Chondrocyte (in vitro differentiated cells): ENCODE measurements at regions not wholly inside any gene's neighbourhood (a gene's known extent, or its start where the extent isn't known, plus 50 kb on each side); places are given as distances from the start of the nearest gene placed in this dataset.
"Not testable (repeated sequence)": the region's sequence is repeated elsewhere in the genome, so short reads cannot be mapped to it uniquely, and the experiment has no call there.

ENCODE experiments used
- DNase-seq: peaks from one replicate; pipeline ENCODE4 v3.0.0; 2021; ENCODE audit warnings: mixed read lengths, low spot score
- H3K27ac Mint-ChIP-seq: one replicate; pipeline ENCODE4 v1.8.0; 2021; ENCODE audit warnings: mild to moderate bottlenecking, moderate library complexity, mixed read lengths; ENCODE audit not compliant: unreplicated experiment
- H3K27me3 Mint-ChIP-seq: 2 replicates; pipeline ENCODE4 v1.8.0; 2021; ENCODE audit warnings: low read depth, mixed read lengths
- H3K36me3 Mint-ChIP-seq: 2 replicates; pipeline ENCODE4 v1.8.0; 2021; ENCODE audit warnings: low read depth, mixed read lengths
- H3K4me1 Mint-ChIP-seq: 2 replicates; pipeline ENCODE4 v1.8.0; 2021; ENCODE audit warnings: low read depth, mild to moderate bottlenecking, mixed read lengths
- H3K4me3 Mint-ChIP-seq: one replicate; pipeline ENCODE4 v1.8.0; 2021; ENCODE audit warnings: mild to moderate bottlenecking, moderate library complexity, mixed read lengths; ENCODE audit not compliant: unreplicated experiment
- H3K9me3 Mint-ChIP-seq: 2 replicates; pipeline ENCODE4 v1.8.0; 2021; ENCODE audit warnings: low read depth, mixed read lengths
- TF ChIP-seq, protein P1 (sequence below): fragments of 200-600 bp; sonication (generic); IDR thresholded peaks from 2 replicates; pipeline ENCODE4 v1.5.0; 2021; ENCODE audit warnings: antibody characterized with exemption, mild to moderate bottlenecking, moderate library complexity

DNA sequence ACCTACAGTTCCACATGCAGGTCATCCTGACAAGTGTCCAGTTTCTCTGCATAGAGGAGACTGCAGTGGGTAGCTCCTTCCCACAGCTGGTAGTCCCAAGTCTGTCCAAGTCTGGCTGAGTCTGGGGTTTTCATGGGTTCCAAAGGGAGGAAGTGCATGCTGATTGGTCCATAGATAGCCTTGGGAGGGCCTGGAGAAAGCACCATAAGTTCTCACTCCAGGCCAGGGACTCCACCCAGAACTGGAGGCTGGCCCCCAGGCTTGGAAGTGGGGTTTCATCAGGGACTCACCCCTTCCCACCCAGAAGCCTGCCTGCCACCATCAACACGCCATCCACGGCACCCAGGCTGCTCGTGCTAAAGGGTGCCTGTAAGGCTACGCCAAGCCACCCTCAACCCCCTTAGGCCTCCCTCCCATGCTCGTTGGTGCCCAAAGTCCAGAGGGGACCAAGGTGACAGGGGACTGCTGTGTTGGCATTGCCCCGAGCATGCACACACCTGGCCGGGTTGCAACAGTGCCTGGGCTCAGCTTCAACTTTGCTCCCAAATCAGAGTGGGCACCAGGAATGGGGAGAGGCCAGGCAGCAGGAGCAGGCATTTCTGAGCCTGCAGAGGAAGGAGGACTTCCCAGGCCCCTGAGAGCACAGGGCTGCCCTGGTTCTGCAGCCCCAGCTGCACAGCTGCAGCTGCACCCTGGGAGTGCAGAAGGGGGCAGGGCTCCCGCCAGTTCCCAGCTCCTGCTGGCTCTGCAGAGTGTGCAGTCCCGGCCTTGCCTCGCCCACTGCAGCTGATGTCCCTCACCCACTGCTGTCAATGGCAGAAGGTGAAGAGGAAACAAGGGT lies 116.5 kb upstream of the MAP2 start:
- DNase-seq: peak; percentile 75
- Mint-ChIP-seq H3K36me3 (no peaks in the 10 kb centered on the region), H3K4me3 (no peak overlapping the region), H3K9me3 (no peaks in the 10 kb centered on the region), H3K27ac (no peak overlapping the region), H3K27me3 (peaks cover 38% of the 10 kb centered on the region), H3K4me1 (no peaks in the 10 kb centered on the region)
- TF ChIP-seq, protein P1, sequence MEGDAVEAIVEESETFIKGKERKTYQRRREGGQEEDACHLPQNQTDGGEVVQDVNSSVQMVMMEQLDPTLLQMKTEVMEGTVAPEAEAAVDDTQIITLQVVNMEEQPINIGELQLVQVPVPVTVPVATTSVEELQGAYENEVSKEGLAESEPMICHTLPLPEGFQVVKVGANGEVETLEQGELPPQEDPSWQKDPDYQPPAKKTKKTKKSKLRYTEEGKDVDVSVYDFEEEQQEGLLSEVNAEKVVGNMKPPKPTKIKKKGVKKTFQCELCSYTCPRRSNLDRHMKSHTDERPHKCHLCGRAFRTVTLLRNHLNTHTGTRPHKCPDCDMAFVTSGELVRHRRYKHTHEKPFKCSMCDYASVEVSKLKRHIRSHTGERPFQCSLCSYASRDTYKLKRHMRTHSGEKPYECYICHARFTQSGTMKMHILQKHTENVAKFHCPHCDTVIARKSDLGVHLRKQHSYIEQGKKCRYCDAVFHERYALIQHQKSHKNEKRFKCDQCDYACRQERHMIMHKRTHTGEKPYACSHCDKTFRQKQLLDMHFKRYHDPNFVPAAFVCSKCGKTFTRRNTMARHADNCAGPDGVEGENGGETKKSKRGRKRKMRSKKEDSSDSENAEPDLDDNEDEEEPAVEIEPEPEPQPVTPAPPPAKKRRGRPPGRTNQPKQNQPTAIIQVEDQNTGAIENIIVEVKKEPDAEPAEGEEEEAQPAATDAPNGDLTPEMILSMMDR: no peak

DNA sequence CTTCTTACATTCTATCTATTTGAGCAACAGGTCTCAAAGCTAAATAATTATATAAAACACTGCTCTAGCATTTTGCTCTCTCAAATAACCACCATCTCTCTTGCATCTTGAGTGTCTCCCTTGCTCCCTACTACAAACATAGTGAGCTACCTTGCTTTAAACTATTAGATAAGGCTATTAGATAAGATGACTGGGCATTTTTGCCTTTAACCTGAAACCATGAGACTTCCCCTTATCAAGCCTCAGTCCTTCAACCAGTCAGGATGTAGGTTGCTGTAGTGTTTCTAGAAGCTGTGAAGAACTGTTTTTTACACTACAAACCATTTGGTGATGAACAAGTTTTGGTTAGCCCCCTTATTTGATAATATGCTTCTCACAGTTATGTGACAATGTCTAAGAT lies 115.4 kb upstream of the MAP2 start:
- Mint-ChIP-seq H3K36me3 (no peaks in the 10 kb centered on the region), H3K9me3 (no peaks in the 10 kb centered on the region), H3K4me3 (no peak overlapping the region), H3K4me1 (no peaks in the 10 kb centered on the region), H3K27ac (no peak overlapping the region), H3K27me3 (peaks cover 28% of the 10 kb centered on the region)
- TF ChIP-seq, protein P1: no peak
- no peak for DNase-seq

DNA sequence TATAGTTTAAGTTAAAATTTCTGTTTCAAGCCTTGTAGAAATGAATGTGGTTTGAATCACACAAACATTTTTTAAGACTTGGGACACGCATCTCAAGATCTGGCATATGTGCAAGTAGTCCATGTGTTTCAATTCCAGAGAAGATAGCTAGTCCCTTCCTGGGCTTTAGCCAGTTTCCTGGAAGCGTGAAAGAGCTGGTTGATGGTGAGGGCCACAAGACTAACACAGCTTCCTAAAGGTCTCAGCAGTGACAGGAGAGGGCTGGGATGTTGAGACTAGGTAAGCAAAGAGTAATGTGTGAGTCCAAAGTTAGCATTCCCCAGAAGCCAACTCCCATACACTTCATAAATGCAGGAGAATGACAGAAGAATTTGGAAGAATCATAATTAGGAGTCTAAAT lies 111.9 kb upstream of the MAP2 start:
- H3K27ac Mint-ChIP-seq: no peak overlapping the region
- no peaks in the 10 kb centered on the region for H3K4me1 Mint-ChIP-seq
- H3K27me3 Mint-ChIP-seq: peaks cover 30% of the 10 kb centered on the region
- TF ChIP-seq, protein P1: no peak
- no peak for DNase-seq
- no peaks in the 10 kb centered on the region for H3K9me3 Mint-ChIP-seq
- H3K36me3 Mint-ChIP-seq: no peaks in the 10 kb centered on the region
- H3K4me3 Mint-ChIP-seq: no peak overlapping the region

DNA sequence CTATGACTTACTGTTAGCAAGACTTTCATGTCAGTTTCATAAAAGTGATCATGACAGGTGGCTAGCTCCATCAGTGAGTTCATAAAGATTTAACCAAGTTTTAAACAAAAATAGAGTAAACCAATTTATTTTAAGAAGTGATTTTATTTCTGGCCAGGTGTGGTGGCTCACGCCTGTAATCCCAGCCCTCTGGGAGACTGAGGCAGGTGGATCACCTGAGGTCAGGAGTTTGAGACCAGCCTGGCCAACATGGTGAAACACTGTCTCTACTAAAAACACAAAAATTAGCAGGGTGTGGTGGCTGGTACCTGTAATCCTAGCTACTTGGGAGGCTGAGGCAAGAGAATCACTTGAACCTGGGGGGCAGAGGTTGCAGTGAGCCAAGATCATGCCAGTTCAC lies 111.4 kb upstream of the MAP2 start:
- peaks cover 34% of the 10 kb centered on the region for H3K27me3 Mint-ChIP-seq
- H3K4me1 Mint-ChIP-seq, H3K4me3 Mint-ChIP-seq, DNase-seq, H3K9me3 Mint-ChIP-seq, H3K36me3 Mint-ChIP-seq, H3K27ac Mint-ChIP-seq: not testable (repeated sequence)

DNA sequence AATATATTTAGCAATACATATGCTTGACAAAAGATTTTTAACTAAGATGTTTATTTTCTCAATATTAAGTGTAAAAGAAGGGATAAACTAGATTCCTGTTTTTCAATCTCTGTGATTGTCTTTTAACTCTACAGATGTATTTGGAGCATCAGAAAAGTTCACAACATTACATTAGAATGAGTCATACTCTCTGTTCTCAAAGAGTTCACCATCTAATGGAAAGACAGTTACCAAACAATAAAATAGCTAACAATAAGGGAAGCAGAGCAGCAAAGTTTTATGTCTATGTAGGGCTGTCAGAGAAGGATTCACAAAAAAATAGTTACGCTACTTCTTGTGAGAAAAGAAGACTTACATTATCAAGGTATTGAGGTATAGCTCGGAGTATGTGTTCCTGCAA lies 109.2 kb upstream of the MAP2 start:
- DNase-seq: no peak
- TF ChIP-seq, protein P1: no peak
- no peaks in the 10 kb centered on the region for H3K36me3 Mint-ChIP-seq
- no peak overlapping the region for H3K27ac Mint-ChIP-seq
- H3K9me3 Mint-ChIP-seq: no peaks in the 10 kb centered on the region
- H3K27me3 Mint-ChIP-seq: peaks cover 37% of the 10 kb centered on the region
- no peak overlapping the region for H3K4me3 Mint-ChIP-seq
- no peaks in the 10 kb centered on the region for H3K4me1 Mint-ChIP-seq

DNA sequence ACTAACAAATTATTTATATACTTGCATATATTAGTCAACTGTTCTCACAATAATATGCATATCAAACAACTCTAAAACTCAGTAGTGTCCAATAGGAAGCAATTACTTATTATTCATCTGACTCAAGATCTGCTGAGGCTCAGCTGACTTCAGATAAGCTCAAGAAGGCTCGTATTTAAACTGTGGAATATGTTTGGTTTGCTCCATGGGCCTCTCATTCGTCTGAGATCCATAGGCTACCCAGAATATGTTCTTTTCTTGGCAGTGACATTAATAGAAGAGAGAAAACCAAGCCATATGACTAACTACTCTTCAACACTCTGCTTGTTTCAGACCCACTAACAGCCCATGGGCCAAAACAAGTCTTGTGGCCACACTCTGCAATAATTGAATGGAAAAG lies 107.7 kb upstream of the MAP2 start:
- Mint-ChIP-seq H3K4me3 (no peak overlapping the region), H3K27ac (no peak overlapping the region), H3K27me3 (peaks cover 27% of the 10 kb centered on the region), H3K9me3 (no peaks in the 10 kb centered on the region), H3K4me1 (peaks cover under 1% of the 10 kb centered on the region), H3K36me3 (no peaks in the 10 kb centered on the region)
- DNase-seq: no peak
- TF ChIP-seq, protein P1: no peak
